Uterus (tissue), 2 donors: ENCODE measurements at regions not wholly inside any gene's neighbourhood (a gene's known extent, or its start where the extent isn't known, plus 50 kb on each side); places are given as distances from the start of the nearest gene placed in this dataset.

ENCODE experiments used
- CTCF ChIP-seq, 4 experiments: fragments of 200-600 bp in 2 of 4; fragments of 450-650 bp in 2 of 4; sonication (generic) in 2 of 4; IDR thresholded peaks; one replicate each; pipeline ENCODE4 v1.5.1; 2016 to 2019; ENCODE audit warnings: antibody characterized with exemption in 4 of 4, mild to moderate bottlenecking in 2 of 4, moderate library complexity in 1 of 4
- POLR2A ChIP-seq, 2 donors: fragments of 450-650 bp; IDR thresholded peaks; one replicate each; pipeline ENCODE4 v1.6.1; 2016; ENCODE audit warnings: antibody characterized with exemption in 2 of 2, mild to moderate bottlenecking in 1 of 2, moderate library complexity in 1 of 2

- TF ChIP-seq CTCF (IDR thresholded peaks at IDR 0.05) (no peak), POLR2A (IDR thresholded peaks at IDR 0.05) (no peak)
Observed at GRCh38 chr5:152990649-152991048, 499.8 kb upstream of the GRIA1 start.
